Nephron progenitor cell (in vitro differentiated cells): ENCODE measurements at regions not wholly inside any gene's neighbourhood (a gene's known extent, or its start where the extent isn't known, plus 50 kb on each side); places are given as distances from the start of the nearest gene placed in this dataset.

ENCODE experiments used
- DNase-seq: peaks from one replicate; pipeline ENCODE4 v3.0.0; 2021
- H3K27ac Mint-ChIP-seq: 2 replicates; pipeline ENCODE4 v1.8.0; 2021; ENCODE audit warnings: mild to moderate bottlenecking, moderate library complexity, mixed read lengths
- H3K27me3 Mint-ChIP-seq: 2 replicates; pipeline ENCODE4 v1.8.0; 2021; ENCODE audit warnings: mild to moderate bottlenecking, low read depth, mixed read lengths; ENCODE audit not compliant: poor library complexity
- H3K36me3 Mint-ChIP-seq: 2 replicates; pipeline ENCODE4 v1.8.0; 2021; ENCODE audit warnings: low read depth, mixed read lengths
- H3K4me1 Mint-ChIP-seq: 2 replicates; pipeline ENCODE4 v1.8.0; 2021; ENCODE audit warnings: mixed read lengths
- H3K4me3 Mint-ChIP-seq: 2 replicates; pipeline ENCODE4 v1.8.0; 2021; ENCODE audit warnings: mild to moderate bottlenecking, moderate library complexity, mixed read lengths
- H3K9me3 Mint-ChIP-seq: 2 replicates; pipeline ENCODE4 v1.8.0; 2021; ENCODE audit warnings: mild to moderate bottlenecking, moderate library complexity, mixed read lengths
- TF ChIP-seq, protein P1 (sequence below): fragments of 200-600 bp; sonication (generic); IDR thresholded peaks from 2 replicates; pipeline ENCODE4 v1.5.0; 2021; ENCODE audit warnings: antibody characterized with exemption

DNA sequence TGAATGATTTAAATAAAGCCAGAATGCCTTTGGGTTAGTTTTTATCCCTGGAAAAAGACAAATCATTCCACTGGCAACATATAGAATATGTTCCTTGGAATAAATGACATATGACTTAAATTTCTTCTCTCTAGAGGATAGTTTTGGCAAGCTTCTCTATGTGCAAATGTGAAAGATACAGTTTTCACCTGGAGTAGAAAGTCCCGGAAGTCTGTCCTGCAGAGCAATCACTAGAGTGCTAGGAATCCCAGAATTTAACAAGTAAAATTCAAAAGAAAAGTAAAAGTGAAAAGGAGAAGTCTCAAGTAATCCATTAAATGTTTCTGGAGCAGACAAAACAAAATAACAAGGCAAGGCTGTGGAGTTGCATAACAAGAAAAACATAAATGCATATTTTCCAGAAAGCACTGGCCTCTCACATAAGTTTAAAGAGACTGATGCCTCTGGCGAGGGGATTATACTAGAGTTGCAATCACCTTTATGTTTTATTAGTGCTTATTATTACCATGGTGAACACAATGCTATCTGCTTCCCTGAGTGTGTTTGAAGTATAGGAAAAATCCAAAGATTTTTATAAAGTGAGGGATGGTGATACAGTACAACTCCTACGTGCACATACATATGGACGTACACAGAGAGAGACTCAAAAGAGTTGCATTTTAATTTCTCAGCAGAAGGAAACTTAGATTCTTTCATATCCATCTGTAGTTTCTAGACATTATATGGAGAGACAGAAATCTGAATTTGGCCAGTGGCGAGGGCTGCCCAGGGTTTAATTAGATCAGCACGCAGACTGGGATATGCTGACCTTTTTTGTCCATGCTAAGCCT is 188.3 kb upstream of the ANKRD55 start:
- Mint-ChIP-seq H3K4me1 (no peaks in the 10 kb centered on the region), H3K4me3 (no peak overlapping the region), H3K27me3 (peaks cover 10% of the 10 kb centered on the region), H3K36me3 (peaks cover 7% of the 10 kb centered on the region), H3K27ac (no peak overlapping the region), H3K9me3 (peaks cover 59% of the 10 kb centered on the region)
- TF ChIP-seq, protein P1, sequence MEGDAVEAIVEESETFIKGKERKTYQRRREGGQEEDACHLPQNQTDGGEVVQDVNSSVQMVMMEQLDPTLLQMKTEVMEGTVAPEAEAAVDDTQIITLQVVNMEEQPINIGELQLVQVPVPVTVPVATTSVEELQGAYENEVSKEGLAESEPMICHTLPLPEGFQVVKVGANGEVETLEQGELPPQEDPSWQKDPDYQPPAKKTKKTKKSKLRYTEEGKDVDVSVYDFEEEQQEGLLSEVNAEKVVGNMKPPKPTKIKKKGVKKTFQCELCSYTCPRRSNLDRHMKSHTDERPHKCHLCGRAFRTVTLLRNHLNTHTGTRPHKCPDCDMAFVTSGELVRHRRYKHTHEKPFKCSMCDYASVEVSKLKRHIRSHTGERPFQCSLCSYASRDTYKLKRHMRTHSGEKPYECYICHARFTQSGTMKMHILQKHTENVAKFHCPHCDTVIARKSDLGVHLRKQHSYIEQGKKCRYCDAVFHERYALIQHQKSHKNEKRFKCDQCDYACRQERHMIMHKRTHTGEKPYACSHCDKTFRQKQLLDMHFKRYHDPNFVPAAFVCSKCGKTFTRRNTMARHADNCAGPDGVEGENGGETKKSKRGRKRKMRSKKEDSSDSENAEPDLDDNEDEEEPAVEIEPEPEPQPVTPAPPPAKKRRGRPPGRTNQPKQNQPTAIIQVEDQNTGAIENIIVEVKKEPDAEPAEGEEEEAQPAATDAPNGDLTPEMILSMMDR = no peak
- no peak for DNase-seq

DNA sequence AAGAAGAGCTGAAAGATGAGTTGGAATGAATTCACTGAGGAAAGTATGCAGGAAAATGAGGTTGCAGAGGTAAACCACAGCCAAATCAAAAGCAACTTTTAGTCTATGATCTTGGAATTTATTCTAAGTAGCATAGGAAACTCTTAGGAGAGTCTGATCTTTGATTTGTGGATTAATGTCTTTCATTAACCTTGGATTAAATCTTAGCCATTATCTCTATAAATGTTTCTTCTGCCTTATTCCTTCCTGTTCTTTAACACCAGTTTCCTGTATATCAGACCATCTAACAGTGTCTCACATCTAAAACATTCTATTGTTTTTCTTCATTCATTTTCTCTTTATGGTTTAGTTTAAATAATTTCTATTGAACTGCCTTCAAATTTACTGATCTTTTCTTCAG is 187.2 kb upstream of the ANKRD55 start:
- H3K27ac Mint-ChIP-seq = no peak overlapping the region
- peaks cover 10% of the 10 kb centered on the region for H3K27me3 Mint-ChIP-seq
- peaks cover 4% of the 10 kb centered on the region for H3K4me1 Mint-ChIP-seq
- TF ChIP-seq, protein P1 = no peak
- no peak for DNase-seq
- H3K4me3 Mint-ChIP-seq = no peak overlapping the region
- peaks cover 57% of the 10 kb centered on the region for H3K9me3 Mint-ChIP-seq
- peaks cover 7% of the 10 kb centered on the region for H3K36me3 Mint-ChIP-seq

- H3K4me1 Mint-ChIP-seq = peaks cover 8% of the 10 kb centered on the region
- peaks cover 6% of the 10 kb centered on the region for H3K27me3 Mint-ChIP-seq
- H3K27ac Mint-ChIP-seq = no peak overlapping the region
- peaks cover 50% of the 10 kb centered on the region for H3K9me3 Mint-ChIP-seq
- TF ChIP-seq, protein P1 = no peak
- DNase-seq = no peak
- H3K36me3 Mint-ChIP-seq = peaks cover 7% of the 10 kb centered on the region
- H3K4me3 Mint-ChIP-seq = no peak overlapping the region
These were observed 186.5 kb upstream of the ANKRD55 start for GRCh38 chr5:56419667-56420066.

GRCh38 chr5:56415356-56415765 is 182.2 kb upstream of the ANKRD55 start:
- Mint-ChIP-seq H3K27ac (no peak overlapping the region), H3K27me3 (peaks cover 6% of the 10 kb centered on the region)

DNA sequence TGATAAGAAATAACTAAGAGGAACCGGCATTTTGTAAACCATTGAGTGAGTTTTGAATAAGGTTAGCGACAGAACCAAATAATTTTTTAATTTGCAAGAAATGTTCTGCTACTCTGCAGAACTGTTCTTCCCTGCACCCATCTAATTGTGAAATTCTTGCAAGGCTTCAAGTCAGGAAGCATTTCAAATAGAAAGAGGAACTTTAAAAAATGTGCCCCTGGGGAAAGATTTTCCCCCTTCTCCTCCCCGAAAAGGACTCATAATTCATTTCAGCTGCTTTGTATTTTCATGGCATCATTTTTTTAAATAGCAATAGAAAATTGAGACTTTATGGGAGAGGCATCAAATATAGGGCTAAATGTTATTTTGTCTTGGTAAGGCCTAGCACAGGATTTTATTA is 180.9 kb upstream of the ANKRD55 start:
- DNase-seq = no peak
- Mint-ChIP-seq H3K4me1 (peaks cover 41% of the 10 kb centered on the region), H3K27me3 (peaks cover 6% of the 10 kb centered on the region), H3K27ac (no peak overlapping the region), H3K36me3 (no peaks in the 10 kb centered on the region), H3K9me3 (peaks cover 11% of the 10 kb centered on the region), H3K4me3 (no peak overlapping the region)
- TF ChIP-seq, protein P1 = no peak

More at GRCh38 chr5:56415356-56415765, 182.2 kb upstream of the ANKRD55 start:
- TF ChIP-seq, protein P1 = no peak
- Mint-ChIP-seq H3K9me3 (peaks cover 24% of the 10 kb centered on the region), H3K4me1 (peaks cover 34% of the 10 kb centered on the region), H3K36me3 (peaks cover 7% of the 10 kb centered on the region), H3K4me3 (no peak overlapping the region)
- no peak for DNase-seq

DNA sequence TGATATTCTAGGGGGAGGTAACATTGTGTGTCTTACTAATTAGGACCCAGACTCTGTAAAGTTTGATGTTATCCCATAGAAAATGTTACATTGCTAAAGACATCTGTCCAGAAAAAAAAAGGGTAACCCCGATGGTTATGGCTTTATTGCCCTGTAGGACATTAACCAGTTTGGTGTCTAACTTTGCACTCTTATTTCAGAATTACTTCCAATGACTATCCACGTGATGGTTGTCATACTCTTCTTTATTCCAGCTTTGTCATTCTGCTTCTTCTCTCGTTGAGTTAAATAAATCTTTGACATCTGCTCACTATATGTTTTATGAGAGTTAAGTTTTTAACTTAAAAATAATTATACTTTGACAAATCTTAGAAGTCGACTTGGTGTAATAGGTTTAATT is 180.4 kb upstream of the ANKRD55 start:
- no peak overlapping the region for H3K4me3 Mint-ChIP-seq
- H3K9me3 Mint-ChIP-seq = peaks cover 6% of the 10 kb centered on the region
- no peaks in the 10 kb centered on the region for H3K36me3 Mint-ChIP-seq
- no peak for DNase-seq
- TF ChIP-seq, protein P1 = no peak
- H3K4me1 Mint-ChIP-seq = peaks cover 42% of the 10 kb centered on the region
- H3K27me3 Mint-ChIP-seq = peaks cover 5% of the 10 kb centered on the region
- no peak overlapping the region for H3K27ac Mint-ChIP-seq
